ENCODE measurements at regions not wholly inside any gene's neighbourhood (a gene's known extent, or its start where the extent isn't known, plus 50 kb on each side); places are given as distances from the start of the nearest gene placed in this dataset.

DNA sequence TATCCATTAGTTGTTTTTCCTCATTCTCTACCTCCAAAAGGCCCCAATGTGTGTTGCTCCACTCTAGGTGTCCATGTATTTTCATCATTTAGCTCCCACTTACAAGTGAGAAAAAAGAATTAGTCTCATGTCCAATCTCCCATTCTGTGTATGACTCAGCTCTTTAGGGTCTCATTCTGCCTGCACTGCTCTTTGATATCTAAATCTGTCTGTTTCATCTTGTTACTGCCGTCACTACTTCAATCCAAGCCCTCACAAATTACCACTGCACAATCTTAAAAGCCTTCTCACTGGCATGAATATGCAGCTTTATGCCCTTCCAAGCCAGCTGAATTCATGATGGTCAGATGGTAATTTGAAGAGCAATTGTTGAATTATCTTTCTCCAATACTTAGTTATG lies 480.5 kb downstream of the TRIB2 start:
- no peaks in the 10 kb centered on the region for H3K27me3 ChIP-seq (ENCODE audit: control insufficient read depth in 3 of 3, insufficient read depth in 3 of 3, low read length in 3 of 3)
- no peak for FAIRE-seq
- 39 to 66% (median 52%) methylated on average over 1 of the region's 1 CpG for WGBS, 3 donors
- H3K36me3 ChIP-seq (ENCODE audit: control insufficient read depth in 3 of 3, insufficient read depth in 2 of 3, low read depth in 1 of 3, low read length in 3 of 3): no peaks in the 10 kb centered on the region
- H3K4me3 ChIP-seq (ENCODE audit: low read depth in 1 of 3, low read length in 3 of 3): no peak overlapping the region
- H3K4me1 ChIP-seq (ENCODE audit: control insufficient read depth in 3 of 3, insufficient read depth in 2 of 3, low read depth in 1 of 3, low read length in 2 of 3): no peaks in the 10 kb centered on the region
- H3K9me3 ChIP-seq (ENCODE audit: control insufficient read depth in 2 of 2, insufficient read depth in 1 of 2, low read depth in 1 of 2, low read length in 1 of 2): no peaks in the 10 kb centered on the region
- no peak for DNase-seq
- no peak overlapping the region for H3K27ac ChIP-seq (ENCODE audit: low read depth in 1 of 3, low read length in 2 of 3)

DNA sequence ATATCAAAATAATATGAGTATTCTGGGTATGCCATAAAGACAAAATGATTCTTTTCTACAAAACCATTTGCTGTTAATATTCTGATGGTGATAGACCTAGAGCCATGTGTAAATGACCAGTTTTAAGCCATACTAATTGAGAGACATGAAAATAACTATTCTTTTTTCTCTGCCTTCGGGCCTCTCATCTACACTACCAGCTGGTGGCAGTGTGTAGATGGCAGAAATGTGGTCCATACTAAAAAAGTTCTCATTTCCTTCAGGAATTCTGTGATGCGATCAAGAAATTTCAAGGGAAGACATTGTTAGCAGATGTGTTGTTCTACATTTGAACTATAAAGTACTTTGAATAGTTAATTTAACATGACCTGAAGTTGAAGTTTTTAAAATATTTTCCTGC lies 485.2 kb downstream of the TRIB2 start:
- 48 to 81% (median 59%) methylated on average over 2 of the region's 2 CpGs for WGBS, 3 donors

DNA sequence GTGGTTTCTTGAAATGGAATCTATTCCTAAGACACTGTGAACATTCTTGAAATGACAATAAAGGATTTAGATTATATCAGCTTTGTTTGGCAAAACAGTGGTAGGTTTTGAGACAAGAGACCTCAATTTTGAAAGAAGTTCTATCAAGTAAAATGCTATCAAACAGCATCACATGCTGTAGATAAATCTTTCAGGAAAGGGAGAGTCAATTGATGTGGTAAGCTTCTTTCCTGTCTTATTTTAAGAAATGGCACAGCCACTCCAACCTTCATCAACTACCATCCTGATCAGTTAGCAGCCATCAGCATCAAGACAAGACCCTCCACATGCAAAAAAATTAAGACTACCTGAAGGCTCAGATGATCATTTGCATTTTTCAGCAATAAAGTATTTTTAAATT lies 495.4 kb downstream of the TRIB2 start:
- Histone ChIP-seq H3K4me3 (ENCODE audit: low read depth in 1 of 3, low read length in 3 of 3) (no peak overlapping the region), H3K27ac (ENCODE audit: low read depth in 1 of 3, low read length in 2 of 3) (no peak overlapping the region), H3K9me3 (ENCODE audit: control insufficient read depth in 2 of 2, insufficient read depth in 1 of 2, low read depth in 1 of 2, low read length in 1 of 2) (peaks cover 0 to 7% of the 10 kb centered on the region in 2 donors), H3K4me1 (ENCODE audit: control insufficient read depth in 3 of 3, insufficient read depth in 2 of 3, low read depth in 1 of 3, low read length in 2 of 3) (no peaks in the 10 kb centered on the region), H3K27me3 (ENCODE audit: control insufficient read depth in 3 of 3, insufficient read depth in 3 of 3, low read length in 3 of 3) (no peaks in the 10 kb centered on the region), H3K36me3 (ENCODE audit: control insufficient read depth in 3 of 3, insufficient read depth in 2 of 3, low read depth in 1 of 3, low read length in 3 of 3) (no peaks in the 10 kb centered on the region)
- DNase-seq (no peak), FAIRE-seq (no peak)

More for the DNA sequence above, 485.2 kb downstream of the TRIB2 start:
- H3K27ac ChIP-seq (ENCODE audit: low read depth in 1 of 3, low read length in 2 of 3): no peak overlapping the region
- no peak overlapping the region for H3K4me3 ChIP-seq (ENCODE audit: low read depth in 1 of 3, low read length in 3 of 3)
- no peaks in the 10 kb centered on the region for H3K4me1 ChIP-seq (ENCODE audit: control insufficient read depth in 3 of 3, insufficient read depth in 2 of 3, low read depth in 1 of 3, low read length in 2 of 3)
- H3K9me3 ChIP-seq (ENCODE audit: control insufficient read depth in 2 of 2, insufficient read depth in 1 of 2, low read depth in 1 of 2, low read length in 1 of 2): peaks cover 0 to 11% of the 10 kb centered on the region in 2 donors
- FAIRE-seq (no peak), DNase-seq (no peak)
- no peaks in the 10 kb centered on the region for H3K27me3 ChIP-seq (ENCODE audit: control insufficient read depth in 3 of 3, insufficient read depth in 3 of 3, low read length in 3 of 3)
- no peaks in the 10 kb centered on the region for H3K36me3 ChIP-seq (ENCODE audit: control insufficient read depth in 3 of 3, insufficient read depth in 2 of 3, low read depth in 1 of 3, low read length in 3 of 3)

DNA sequence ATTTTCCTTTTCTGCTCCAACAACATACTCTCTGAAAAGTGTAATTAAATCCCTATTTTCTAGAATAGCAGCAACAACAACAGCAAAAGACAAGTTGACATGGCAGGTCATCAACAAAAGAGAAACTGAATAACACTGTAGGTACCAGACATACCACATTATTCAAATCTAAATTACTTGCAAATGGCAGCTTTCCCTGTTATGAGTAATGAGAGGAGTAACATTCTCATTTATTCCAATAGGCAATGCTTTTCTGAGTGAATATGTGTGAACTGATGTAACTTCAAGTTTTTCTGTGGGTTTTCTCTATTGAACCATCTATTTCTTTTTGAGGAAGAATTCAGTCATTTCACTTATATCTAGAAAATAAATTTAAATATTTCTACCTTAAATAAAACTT lies 501.5 kb downstream of the TRIB2 start:
- H3K4me3 ChIP-seq (ENCODE audit: low read depth in 1 of 3, low read length in 3 of 3): no peak overlapping the region
- DNase-seq: no peak
- peaks cover 0 to 7% of the 10 kb centered on the region in 2 donors for H3K9me3 ChIP-seq (ENCODE audit: control insufficient read depth in 2 of 2, insufficient read depth in 1 of 2, low read depth in 1 of 2, low read length in 1 of 2)
- no peak for FAIRE-seq
- no peak overlapping the region for H3K27ac ChIP-seq (ENCODE audit: low read depth in 1 of 3, low read length in 2 of 3)
- H3K36me3 ChIP-seq (ENCODE audit: control insufficient read depth in 3 of 3, insufficient read depth in 2 of 3, low read depth in 1 of 3, low read length in 3 of 3): no peaks in the 10 kb centered on the region
- no peaks in the 10 kb centered on the region for H3K27me3 ChIP-seq (ENCODE audit: control insufficient read depth in 3 of 3, insufficient read depth in 3 of 3, low read length in 3 of 3)
- H3K4me1 ChIP-seq (ENCODE audit: control insufficient read depth in 3 of 3, insufficient read depth in 2 of 3, low read depth in 1 of 3, low read length in 2 of 3): no peaks in the 10 kb centered on the region

DNA sequence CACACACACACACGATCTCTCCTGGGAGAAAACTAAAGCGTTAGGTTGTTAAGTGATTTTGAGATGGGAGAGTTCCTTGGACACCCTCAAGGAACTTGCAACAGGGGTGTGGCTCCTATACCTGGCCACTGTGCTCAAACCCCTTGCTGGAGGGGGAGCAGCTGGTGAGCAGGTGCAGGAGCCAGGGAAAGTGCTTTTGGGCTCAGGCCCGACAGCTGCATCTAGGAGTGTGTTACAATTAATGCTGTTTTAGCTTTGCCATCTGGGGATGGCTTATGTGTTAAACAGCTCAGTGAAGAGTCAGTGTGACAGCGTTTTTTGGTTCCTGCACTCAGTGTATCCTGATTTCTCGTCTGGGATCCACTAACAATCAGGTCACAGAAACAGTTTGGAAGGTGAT lies 510.8 kb downstream of the TRIB2 start:
- FAIRE-seq (no peak), DNase-seq (no peak)
- Histone ChIP-seq H3K9me3 (ENCODE audit: control insufficient read depth in 2 of 2, insufficient read depth in 1 of 2, low read depth in 1 of 2, low read length in 1 of 2) (no peaks in the 10 kb centered on the region), H3K27ac (ENCODE audit: low read depth in 1 of 3, low read length in 2 of 3) (no peak overlapping the region), H3K36me3 (ENCODE audit: control insufficient read depth in 3 of 3, insufficient read depth in 2 of 3, low read depth in 1 of 3, low read length in 3 of 3) (no peaks in the 10 kb centered on the region), H3K4me3 (ENCODE audit: low read depth in 1 of 3, low read length in 3 of 3) (no peak overlapping the region), H3K4me1 (ENCODE audit: control insufficient read depth in 3 of 3, insufficient read depth in 2 of 3, low read depth in 1 of 3, low read length in 2 of 3) (no peaks in the 10 kb centered on the region), H3K27me3 (ENCODE audit: control insufficient read depth in 3 of 3, insufficient read depth in 3 of 3, low read length in 3 of 3) (no peaks in the 10 kb centered on the region)
- 24 to 62% (median 45%) methylated on average over 5 of the region's 5 CpGs for WGBS, 3 donors

DNA sequence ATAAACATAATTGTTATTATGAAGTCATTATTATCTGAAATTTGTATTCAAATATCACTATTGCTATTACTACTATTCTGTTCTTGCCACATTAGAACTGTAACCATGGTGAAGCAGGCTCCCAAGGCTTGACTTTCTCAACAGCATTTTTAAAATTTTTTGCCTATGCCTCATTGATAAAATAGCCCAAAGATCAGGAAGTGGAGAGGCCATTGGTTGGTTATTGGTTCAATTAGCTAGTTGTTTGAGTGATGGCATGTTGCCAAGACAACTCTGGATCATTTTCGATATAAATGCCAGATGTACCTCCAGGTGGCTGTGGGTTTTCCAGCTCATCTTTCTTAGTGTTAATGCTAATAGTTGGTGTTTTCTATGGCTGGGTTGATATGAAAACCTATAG lies 513.5 kb downstream of the TRIB2 start:
- FAIRE-seq (no peak), DNase-seq (no peak)
- no peaks in the 10 kb centered on the region for H3K9me3 ChIP-seq (ENCODE audit: control insufficient read depth in 2 of 2, insufficient read depth in 1 of 2, low read depth in 1 of 2, low read length in 1 of 2)
- H3K27me3 ChIP-seq (ENCODE audit: control insufficient read depth in 3 of 3, insufficient read depth in 3 of 3, low read length in 3 of 3): no peaks in the 10 kb centered on the region
- 26 to 74% (median 61%) methylated on average over 1 of the region's 1 CpG for WGBS, 3 donors
- no peaks in the 10 kb centered on the region for H3K36me3 ChIP-seq (ENCODE audit: control insufficient read depth in 3 of 3, insufficient read depth in 2 of 3, low read depth in 1 of 3, low read length in 3 of 3)
- H3K27ac ChIP-seq (ENCODE audit: low read depth in 1 of 3, low read length in 2 of 3): no peak overlapping the region
- no peak overlapping the region for H3K4me3 ChIP-seq (ENCODE audit: low read depth in 1 of 3, low read length in 3 of 3)
- no peaks in the 10 kb centered on the region for H3K4me1 ChIP-seq (ENCODE audit: control insufficient read depth in 3 of 3, insufficient read depth in 2 of 3, low read depth in 1 of 3, low read length in 2 of 3)

DNA sequence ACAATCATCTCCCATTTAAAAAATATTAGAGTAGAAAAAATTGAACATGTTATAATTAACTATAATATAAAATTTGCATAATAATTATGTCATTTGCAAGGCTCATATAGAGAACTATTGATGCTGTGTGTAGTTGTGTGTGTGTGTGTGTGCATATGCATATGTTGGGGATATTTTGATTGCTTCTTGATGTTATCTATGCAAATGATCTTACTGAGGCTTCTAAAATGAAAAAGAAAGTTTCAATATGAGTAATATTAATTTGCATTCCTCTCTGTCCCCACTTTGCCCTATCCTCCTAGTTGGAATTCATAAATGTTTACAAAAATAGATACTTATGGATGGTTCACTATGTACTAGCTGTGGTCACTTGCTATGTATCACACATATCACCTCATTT lies 523.3 kb downstream of the TRIB2 start:
- H3K36me3 ChIP-seq (ENCODE audit: control insufficient read depth in 3 of 3, insufficient read depth in 2 of 3, low read depth in 1 of 3, low read length in 3 of 3): no peaks in the 10 kb centered on the region
- H3K4me3 ChIP-seq (ENCODE audit: low read depth in 1 of 3, low read length in 3 of 3): no peak overlapping the region
- no peaks in the 10 kb centered on the region for H3K4me1 ChIP-seq (ENCODE audit: control insufficient read depth in 3 of 3, insufficient read depth in 2 of 3, low read depth in 1 of 3, low read length in 2 of 3)
- H3K27me3 ChIP-seq (ENCODE audit: control insufficient read depth in 3 of 3, insufficient read depth in 3 of 3, low read length in 3 of 3): no peaks in the 10 kb centered on the region
- H3K27ac ChIP-seq (ENCODE audit: low read depth in 1 of 3, low read length in 2 of 3): no peak overlapping the region
- DNase-seq: no peak
- H3K9me3 ChIP-seq (ENCODE audit: control insufficient read depth in 2 of 2, insufficient read depth in 1 of 2, low read depth in 1 of 2, low read length in 1 of 2): peaks cover 0 to 2% of the 10 kb centered on the region in 2 donors
- FAIRE-seq: no peak

DNA sequence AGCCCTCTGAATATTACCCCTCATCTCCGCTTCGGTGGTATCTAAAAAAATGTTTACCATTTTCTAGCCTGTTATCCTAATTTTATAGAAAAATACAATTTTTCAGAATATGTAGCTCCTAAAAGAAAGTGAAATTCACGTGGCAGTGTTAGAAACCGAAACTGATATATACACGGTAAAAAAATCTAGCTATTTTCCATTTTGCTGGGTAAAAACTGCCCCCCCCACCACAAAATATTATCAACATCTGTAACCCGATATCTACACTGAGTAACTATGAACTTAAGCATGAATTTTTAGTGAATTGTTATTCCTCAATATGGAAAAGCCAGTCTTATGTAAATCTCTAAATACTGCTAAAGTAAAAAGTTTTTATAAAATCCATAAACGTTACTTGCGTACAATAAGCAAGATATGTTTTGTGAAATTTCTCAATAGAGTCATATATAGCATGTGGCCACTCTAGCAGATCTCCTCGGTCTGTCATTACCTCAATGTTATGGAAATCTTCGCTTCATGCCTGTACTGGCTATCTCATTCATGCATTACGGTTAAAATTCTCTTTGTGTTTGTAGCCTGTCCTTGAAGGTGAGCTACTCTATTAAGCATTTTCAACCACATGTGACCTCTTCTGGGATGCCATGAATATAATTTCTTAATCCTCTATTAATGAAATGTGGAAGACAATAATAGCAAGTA lies 524.2 kb downstream of the TRIB2 start:
- DNase-seq (no peak), FAIRE-seq (no peak)
- WGBS, 3 donors: 72 to 82% (median 80%) methylated on average over 11 of the region's 11 CpGs

DNA sequence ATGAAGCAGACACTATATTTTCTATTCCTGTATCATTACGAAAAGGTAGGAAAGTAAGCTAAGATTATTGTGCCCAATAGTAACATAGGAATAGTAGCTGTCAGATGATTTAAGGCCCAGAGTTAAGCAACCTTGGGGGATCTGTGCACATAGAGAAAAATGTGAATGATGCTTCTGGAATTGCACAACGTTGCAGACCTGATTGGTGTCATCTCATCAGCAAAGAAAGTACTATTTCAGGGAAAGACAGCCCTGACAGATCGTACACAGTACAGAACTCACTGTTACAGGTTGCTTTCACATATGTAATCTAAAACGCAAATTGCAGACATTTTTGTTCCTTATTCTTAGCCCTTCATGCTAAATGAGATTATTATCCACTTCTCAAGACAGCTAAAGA lies 535.9 kb downstream of the TRIB2 start:
- Histone ChIP-seq H3K9me3 (ENCODE audit: control insufficient read depth in 2 of 2, insufficient read depth in 1 of 2, low read depth in 1 of 2, low read length in 1 of 2) (no peaks in the 10 kb centered on the region), H3K36me3 (ENCODE audit: control insufficient read depth in 3 of 3, insufficient read depth in 2 of 3, low read depth in 1 of 3, low read length in 3 of 3) (no peaks in the 10 kb centered on the region), H3K4me3 (ENCODE audit: low read depth in 1 of 3, low read length in 3 of 3) (no peak overlapping the region), H3K4me1 (ENCODE audit: control insufficient read depth in 3 of 3, insufficient read depth in 2 of 3, low read depth in 1 of 3, low read length in 2 of 3) (no peaks in the 10 kb centered on the region), H3K27me3 (ENCODE audit: control insufficient read depth in 3 of 3, insufficient read depth in 3 of 3, low read length in 3 of 3) (no peaks in the 10 kb centered on the region), H3K27ac (ENCODE audit: low read depth in 1 of 3, low read length in 2 of 3) (no peak overlapping the region)
- 58 to 66% (median 60%) methylated on average over 4 of the region's 4 CpGs for WGBS, 3 donors
- DNase-seq (no peak), FAIRE-seq (no peak)

More for the DNA sequence above, 524.2 kb downstream of the TRIB2 start:
- Histone ChIP-seq H3K4me3 (ENCODE audit: low read depth in 1 of 3, low read length in 3 of 3) (no peak overlapping the region), H3K36me3 (ENCODE audit: control insufficient read depth in 3 of 3, insufficient read depth in 2 of 3, low read depth in 1 of 3, low read length in 3 of 3) (no peaks in the 10 kb centered on the region), H3K4me1 (ENCODE audit: control insufficient read depth in 3 of 3, insufficient read depth in 2 of 3, low read depth in 1 of 3, low read length in 2 of 3) (no peaks in the 10 kb centered on the region), H3K27me3 (ENCODE audit: control insufficient read depth in 3 of 3, insufficient read depth in 3 of 3, low read length in 3 of 3) (no peaks in the 10 kb centered on the region), H3K9me3 (ENCODE audit: control insufficient read depth in 2 of 2, insufficient read depth in 1 of 2, low read depth in 1 of 2, low read length in 1 of 2) (peaks cover 0 to 2% of the 10 kb centered on the region in 2 donors), H3K27ac (ENCODE audit: low read depth in 1 of 3, low read length in 2 of 3) (no peak overlapping the region)
